Adipocyte (in vitro differentiated cells): ENCODE measurements at regions not wholly inside any gene's neighbourhood (a gene's known extent, or its start where the extent isn't known, plus 50 kb on each side); places are given as distances from the start of the nearest gene placed in this dataset.

Experiments used
- DNase-seq: peaks from one replicate; pipeline ENCODE4 v3.0.0-alpha.2; 2015; ENCODE audit warnings: low read depth
- H3K27me3 ChIP-seq: replicated peaks from 2 replicates; pipeline ENCODE4 v1.7.0; 2013; ENCODE audit warnings: mild to moderate bottlenecking, low read length, moderate library complexity; ENCODE audit not compliant: control insufficient read depth, insufficient read depth
- H3K36me3 ChIP-seq: 2 replicates; pipeline ENCODE4 v1.7.0; 2013; ENCODE audit warnings: low read length, mild to moderate bottlenecking, moderate library complexity; ENCODE audit not compliant: control insufficient read depth, insufficient read depth, severe bottlenecking
- H3K4me1 ChIP-seq: 2 replicates; pipeline ENCODE4 v1.7.0; 2013; ENCODE audit warnings: mild to moderate bottlenecking, low read length, moderate library complexity; ENCODE audit not compliant: control insufficient read depth, insufficient read depth
- H3K4me3 ChIP-seq: 2 replicates; pipeline ENCODE4 v1.7.0; 2013; ENCODE audit warnings: mild to moderate bottlenecking, low read length, moderate library complexity
- H3K9ac ChIP-seq: 2 replicates; pipeline ENCODE4 v1.7.0; 2013; ENCODE audit warnings: mild to moderate bottlenecking, low read length, moderate library complexity
- H3K9me3 ChIP-seq: 2 replicates; pipeline ENCODE4 v1.7.0; 2013; ENCODE audit warnings: mild to moderate bottlenecking, low read length, moderate library complexity; ENCODE audit not compliant: control insufficient read depth

DNA sequence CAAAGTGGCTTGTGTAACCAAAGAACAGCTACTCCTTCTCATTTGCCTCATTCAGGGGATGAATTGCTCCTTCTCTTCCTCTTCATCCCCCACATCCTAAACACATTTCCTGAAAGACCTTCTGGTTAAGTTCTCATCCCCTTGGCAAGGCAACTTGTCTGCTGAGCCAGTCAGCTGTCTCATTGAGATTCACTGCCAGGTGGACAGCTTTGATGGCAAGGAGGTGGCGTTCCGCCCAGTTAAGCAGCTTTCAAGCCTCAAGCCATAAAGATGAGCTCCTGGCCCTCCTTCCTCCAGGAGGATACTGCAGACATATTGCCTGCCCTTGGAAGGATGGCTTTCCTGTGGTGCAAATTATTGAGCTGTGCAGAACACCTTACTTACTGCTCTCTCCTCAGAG, 448.6 kb upstream of the MPDZ start:
- Histone ChIP-seq H3K4me1 (peaks cover 12% of the 10 kb centered on the region), H3K9me3 (no peaks in the 10 kb centered on the region), H3K36me3 (no peaks in the 10 kb centered on the region), H3K4me3 (no peak overlapping the region), H3K27me3 (no peaks in the 10 kb centered on the region), H3K9ac (no peak overlapping the region)
- no peak for DNase-seq

DNA sequence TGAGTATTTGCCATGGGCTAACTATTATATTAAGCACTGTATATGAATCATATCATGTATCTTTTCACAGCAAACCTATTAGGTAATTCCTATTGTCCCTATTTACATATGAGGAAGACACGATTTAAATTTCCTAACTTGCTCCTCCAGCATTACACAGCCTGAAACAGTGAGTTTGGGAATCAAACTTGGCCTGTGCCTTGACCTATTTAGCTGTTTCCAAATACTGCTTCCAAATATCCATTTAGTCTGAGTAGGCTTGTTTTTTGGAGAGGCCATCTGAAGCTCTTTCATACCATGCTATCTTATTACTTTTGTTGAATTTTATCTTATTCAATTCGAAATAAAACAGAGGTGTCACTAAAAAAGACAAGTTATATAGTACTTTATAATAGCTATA, 447.3 kb upstream of the MPDZ start:
- Histone ChIP-seq H3K9me3 (peaks cover 11% of the 10 kb centered on the region), H3K27me3 (no peaks in the 10 kb centered on the region), H3K9ac (no peak overlapping the region), H3K4me1 (peaks cover 13% of the 10 kb centered on the region), H3K4me3 (no peak overlapping the region), H3K36me3 (no peaks in the 10 kb centered on the region)
- no peak for DNase-seq

DNA sequence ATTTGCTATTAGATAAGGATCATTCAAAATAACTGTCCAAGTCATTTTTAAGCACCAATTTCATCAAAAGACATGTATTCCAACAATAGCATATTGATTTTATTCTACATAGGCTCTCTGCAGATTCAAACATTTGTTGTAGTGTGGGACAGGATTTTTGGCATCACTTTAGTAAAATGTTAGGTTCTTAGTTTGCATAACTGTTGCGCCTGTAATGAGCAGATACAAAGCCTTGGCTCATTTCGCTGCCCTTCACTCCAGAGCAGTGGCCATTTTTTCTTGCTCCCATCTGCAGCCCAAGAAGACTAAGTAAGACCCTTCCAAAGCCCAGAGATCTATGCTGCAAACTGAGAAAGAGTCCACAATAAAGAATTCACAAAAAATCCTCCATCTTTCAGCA, 446.0 kb upstream of the MPDZ start:
- no peak overlapping the region for H3K4me3 ChIP-seq
- no peaks in the 10 kb centered on the region for H3K27me3 ChIP-seq
- no peaks in the 10 kb centered on the region for H3K36me3 ChIP-seq
- peaks cover 11% of the 10 kb centered on the region for H3K9me3 ChIP-seq
- H3K4me1 ChIP-seq, result peaks cover 15% of the 10 kb centered on the region
- no peak overlapping the region for H3K9ac ChIP-seq
- DNase-seq, result no peak

DNA sequence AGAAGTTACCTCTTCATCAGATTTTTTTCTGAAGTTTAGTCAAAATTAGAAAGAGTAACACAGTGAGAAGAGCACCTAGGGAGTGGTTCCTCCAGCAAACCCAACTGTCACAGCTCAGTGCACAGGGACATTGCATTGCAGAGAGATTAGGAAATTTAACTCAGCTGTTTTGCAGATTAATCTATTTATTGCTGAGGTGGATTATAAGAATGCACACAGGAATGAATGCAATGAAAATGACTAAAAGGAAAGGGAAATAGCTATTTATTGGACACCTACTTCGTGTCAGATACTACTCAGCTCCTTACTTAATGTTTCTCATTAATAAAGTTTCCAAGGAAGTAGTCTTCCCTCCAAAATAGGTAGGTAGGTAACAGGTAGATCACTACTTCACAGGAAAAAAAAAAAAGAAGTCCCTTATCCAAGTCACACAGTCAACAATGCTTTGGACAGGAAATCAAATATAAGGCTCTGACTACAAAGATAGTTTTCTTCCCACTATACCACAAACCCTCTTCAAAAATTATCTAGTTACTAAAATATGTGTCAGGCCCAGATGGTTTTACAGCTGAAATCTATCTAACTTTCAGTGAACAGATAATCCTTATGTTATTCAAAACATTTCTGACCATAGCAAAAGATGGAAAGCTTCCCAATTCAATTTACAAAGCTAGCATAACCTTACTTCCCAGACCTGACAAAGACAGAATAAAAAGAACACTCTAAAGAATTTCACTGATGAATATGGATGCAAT, 442.2 kb upstream of the MPDZ start:
- Histone ChIP-seq H3K36me3 (no peaks in the 10 kb centered on the region), H3K9ac (no peak overlapping the region), H3K4me3 (no peak overlapping the region), H3K9me3 (peaks cover 11% of the 10 kb centered on the region), H3K27me3 (no peaks in the 10 kb centered on the region), H3K4me1 (peaks cover 36% of the 10 kb centered on the region)
- DNase-seq, result peak; percentile 76

DNA sequence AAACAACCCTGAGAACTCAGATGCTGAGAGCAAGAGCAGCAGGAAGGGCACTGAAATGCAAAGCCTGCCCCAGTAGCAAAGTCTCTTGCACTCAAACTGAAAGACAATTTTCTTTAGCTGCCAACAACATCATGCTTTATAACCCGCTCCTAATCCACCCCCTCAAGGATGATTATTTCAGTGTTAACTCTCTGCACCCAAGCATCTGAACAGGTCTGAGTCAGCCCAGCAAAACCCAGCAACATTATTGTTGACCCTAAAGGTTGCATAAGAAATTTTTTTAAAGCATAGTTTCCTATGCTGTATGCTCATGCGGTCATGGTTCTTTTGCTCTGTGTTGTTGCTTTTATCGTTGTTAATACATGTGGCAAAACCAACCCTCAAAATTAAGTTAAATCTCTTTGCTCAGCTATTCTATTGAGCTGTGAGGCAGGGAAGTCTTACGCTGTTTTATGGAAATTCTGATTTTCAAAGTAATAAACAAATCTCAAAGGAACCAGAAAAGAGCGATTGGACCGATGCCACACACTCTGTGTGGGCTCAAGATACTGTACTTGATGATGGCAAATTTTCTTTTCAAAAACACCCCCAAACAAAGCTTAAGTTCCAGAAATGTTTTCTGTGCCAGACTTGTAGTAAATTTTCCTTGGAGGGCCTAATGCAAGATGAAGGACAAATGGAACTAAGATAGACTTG, 440.6 kb upstream of the MPDZ start:
- H3K9ac ChIP-seq, result no peak overlapping the region
- H3K9me3 ChIP-seq, result peaks cover 11% of the 10 kb centered on the region
- peak; percentile 80 for DNase-seq
- peaks cover 35% of the 10 kb centered on the region for H3K4me1 ChIP-seq
- H3K36me3 ChIP-seq, result no peaks in the 10 kb centered on the region
- no peak overlapping the region for H3K4me3 ChIP-seq
- no peaks in the 10 kb centered on the region for H3K27me3 ChIP-seq

DNA sequence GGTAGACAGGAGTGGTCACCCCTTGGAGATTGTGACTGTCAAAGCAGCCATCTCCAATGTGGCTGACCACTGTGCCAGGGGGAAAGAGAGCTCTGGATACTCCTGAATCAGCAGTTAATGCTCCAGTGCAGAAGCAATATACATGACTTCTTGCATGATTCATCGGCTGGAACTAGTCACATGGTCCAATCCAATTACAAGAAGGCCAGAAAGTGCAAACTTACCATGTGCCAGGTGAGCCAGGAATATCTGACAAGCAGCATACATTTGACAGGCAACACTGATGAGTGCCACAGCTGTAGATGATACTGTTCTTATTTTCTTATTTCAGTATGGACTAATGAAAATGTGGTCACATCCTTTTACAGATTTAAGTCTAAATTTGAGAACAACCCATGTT, 440.0 kb upstream of the MPDZ start:
- peak; percentile 51 for DNase-seq

DNA sequence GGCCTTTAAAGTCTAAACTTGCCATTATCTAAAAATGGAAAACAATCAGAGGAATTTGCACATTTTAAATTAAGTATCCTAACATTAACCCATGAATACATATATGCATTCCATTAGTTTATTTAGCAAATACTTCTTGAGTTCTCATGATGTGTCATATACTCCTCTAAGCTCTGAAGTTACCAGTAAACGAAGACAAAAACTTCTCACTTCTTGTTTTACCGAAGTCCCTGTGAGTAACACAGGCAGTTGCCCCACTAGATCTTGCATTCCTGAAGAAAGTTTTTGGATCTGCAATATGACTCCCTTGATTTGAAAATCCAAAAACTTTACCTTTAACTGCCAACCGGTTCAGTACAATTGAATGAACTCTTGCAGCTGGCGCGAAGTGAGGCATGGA, 439.0 kb upstream of the MPDZ start:
- DNase-seq, result no peak
- H3K27me3 ChIP-seq, result no peaks in the 10 kb centered on the region
- peaks cover 35% of the 10 kb centered on the region for H3K4me1 ChIP-seq
- no peaks in the 10 kb centered on the region for H3K36me3 ChIP-seq
- H3K4me3 ChIP-seq, result no peak overlapping the region
- H3K9ac ChIP-seq, result no peak overlapping the region
- peaks cover 11% of the 10 kb centered on the region for H3K9me3 ChIP-seq

More for the DNA sequence above, 440.0 kb upstream of the MPDZ start:
- Histone ChIP-seq H3K27me3 (no peaks in the 10 kb centered on the region), H3K9ac (no peak overlapping the region), H3K9me3 (peaks cover 11% of the 10 kb centered on the region), H3K4me3 (no peak overlapping the region), H3K36me3 (no peaks in the 10 kb centered on the region), H3K4me1 (peaks cover 35% of the 10 kb centered on the region)

DNA sequence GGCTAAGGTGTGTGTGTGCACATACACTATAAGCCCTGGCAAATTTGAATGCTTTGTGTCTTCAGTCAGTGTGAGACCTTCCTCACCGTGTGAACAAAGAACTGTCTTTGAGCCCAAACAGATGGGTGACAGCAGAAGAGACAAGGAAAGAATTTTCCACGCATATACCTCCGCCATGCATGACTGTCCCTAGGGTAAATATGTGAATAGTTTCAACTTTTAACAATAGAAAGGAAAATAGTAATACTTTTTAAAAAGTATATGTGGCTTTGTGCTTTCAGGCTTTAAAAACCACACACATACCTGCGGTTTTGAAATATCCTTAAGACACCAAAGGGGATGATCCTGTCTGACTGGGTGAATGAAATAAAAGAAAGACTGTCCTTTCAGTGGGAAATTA, 438.6 kb upstream of the MPDZ start:
- no peak overlapping the region for H3K4me3 ChIP-seq

DNA sequence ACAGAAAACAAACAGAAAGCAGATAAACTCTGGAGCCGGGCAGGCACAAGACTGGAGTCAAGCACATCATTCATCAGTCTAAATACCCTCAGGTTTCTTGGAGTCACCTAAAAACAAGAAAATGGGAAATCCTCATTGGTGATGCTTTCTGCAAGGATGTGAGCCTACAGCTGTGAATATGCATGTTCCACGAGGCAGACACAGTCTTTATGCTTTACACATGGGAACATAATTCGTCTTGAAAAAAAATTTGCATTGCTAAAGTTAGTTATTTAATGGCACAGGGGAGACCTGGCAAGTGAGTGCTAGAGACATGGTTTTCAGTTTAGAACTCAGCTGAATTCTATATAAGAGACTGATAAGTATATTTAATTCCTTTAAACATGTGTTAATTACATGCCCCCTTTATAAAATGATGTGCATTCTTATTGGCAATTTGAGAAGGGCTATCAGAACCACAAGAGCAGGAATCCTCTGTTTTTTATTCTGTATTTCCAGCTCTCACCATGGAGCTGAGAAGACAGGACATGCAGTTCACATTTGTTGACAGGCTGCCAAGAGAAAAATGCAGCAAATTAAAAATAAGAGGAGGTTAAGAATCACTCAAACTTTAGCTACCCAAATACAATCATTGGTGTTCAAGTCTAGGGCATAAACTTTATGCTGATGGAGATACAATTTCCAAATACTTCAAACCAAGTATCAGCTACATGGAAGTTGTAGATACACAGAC, 438.0 kb upstream of the MPDZ start:
- peak; percentile 36 for DNase-seq
- H3K27me3 ChIP-seq, result no peaks in the 10 kb centered on the region
- H3K9me3 ChIP-seq, result peaks cover 7% of the 10 kb centered on the region
- no peaks in the 10 kb centered on the region for H3K36me3 ChIP-seq
- no peak overlapping the region for H3K4me3 ChIP-seq
- H3K9ac ChIP-seq, result no peak overlapping the region
- H3K4me1 ChIP-seq, result peaks cover 35% of the 10 kb centered on the region

More for the DNA sequence above, 438.6 kb upstream of the MPDZ start:
- Histone ChIP-seq H3K9ac (no peak overlapping the region), H3K27me3 (no peaks in the 10 kb centered on the region), H3K9me3 (peaks cover 11% of the 10 kb centered on the region), H3K36me3 (no peaks in the 10 kb centered on the region), H3K4me1 (peaks cover 35% of the 10 kb centered on the region)
- DNase-seq, result no peak

DNA sequence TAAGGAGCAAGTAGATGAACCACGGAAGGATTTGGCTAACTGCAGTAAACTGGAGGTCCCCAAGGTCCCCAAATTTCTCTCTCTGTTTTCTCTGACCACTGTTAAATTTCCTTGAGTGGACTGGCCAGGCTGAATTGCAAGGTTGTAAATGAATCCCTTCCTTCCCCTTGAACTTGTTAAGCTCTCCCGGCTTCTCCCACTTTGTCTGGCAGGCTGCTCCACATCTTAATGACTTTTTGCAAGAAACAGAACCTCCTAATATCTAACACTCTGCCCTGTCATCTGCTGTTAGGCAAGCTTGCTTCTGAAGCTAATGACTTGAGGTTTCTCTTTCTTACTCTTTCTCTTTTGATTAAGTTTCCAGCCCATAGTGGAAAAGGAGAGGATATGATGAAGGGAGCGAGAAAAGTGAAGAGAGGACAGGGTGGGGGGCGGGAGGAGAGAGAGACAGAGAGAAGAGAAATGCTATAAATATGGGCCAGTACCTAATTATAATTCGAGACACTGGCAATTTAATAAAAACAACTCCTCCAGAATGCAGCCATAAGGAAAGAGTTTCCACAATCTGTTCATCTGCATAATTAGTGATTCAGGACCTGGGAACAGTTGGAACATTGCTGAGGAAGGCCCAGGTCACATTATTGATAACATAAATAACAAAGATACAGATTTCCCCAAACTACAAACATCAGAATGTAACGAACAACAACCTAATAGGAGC, 437.3 kb upstream of the MPDZ start:
- peaks cover 34% of the 10 kb centered on the region for H3K4me1 ChIP-seq
- no peaks in the 10 kb centered on the region for H3K27me3 ChIP-seq
- no peaks in the 10 kb centered on the region for H3K9me3 ChIP-seq
- H3K9ac ChIP-seq, result no peak overlapping the region
- no peak for DNase-seq
- no peak overlapping the region for H3K4me3 ChIP-seq
- no peaks in the 10 kb centered on the region for H3K36me3 ChIP-seq

DNA sequence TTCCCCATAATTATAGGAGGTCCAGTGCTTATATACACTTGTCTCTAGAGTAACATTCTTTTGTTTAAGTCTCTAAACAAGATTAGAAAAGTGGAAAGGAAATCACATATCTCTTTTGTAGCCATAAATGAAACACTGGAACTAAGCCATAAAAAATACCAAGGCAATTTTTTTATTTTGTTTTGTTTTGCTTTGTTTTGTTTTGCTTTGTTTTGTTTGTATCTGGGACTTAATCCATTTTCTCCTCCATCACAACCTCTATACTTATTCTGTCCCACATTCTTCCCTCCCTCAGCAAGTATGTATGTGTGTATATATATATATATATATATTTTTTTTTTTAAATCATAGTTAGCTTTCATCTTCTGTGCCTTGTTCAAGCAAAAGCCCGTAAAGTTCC, 436.6 kb upstream of the MPDZ start:
- H3K9me3 ChIP-seq, result no peaks in the 10 kb centered on the region
- H3K9ac ChIP-seq, result no peak overlapping the region
- no peak overlapping the region for H3K4me3 ChIP-seq
- no peaks in the 10 kb centered on the region for H3K36me3 ChIP-seq
- peaks cover 32% of the 10 kb centered on the region for H3K4me1 ChIP-seq
- no peaks in the 10 kb centered on the region for H3K27me3 ChIP-seq
- no peak for DNase-seq
